ENCODE measurements at regions not wholly inside any gene's neighbourhood (a gene's known extent, or its start where the extent isn't known, plus 50 kb on each side); places are given as distances from the start of the nearest gene placed in this dataset.

GRCh38 chr22:22069450-22070370, 87.1 kb upstream of the TOP3B start:
- TF ChIP-seq CTCF (conservative IDR thresholded peaks at IDR 0.05; ENCODE audit: low read depth, low read length) (no peak), EZH2 (IDR thresholded peaks at IDR 0.05; ENCODE audit: borderline replicate concordance, low read depth, low read length, poor library complexity, severe bottlenecking) (no peak)

All from A673 (cell line).